ENCODE measurements at regions not wholly inside any gene's neighbourhood (a gene's known extent, or its start where the extent isn't known, plus 50 kb on each side); places are given as distances from the start of the nearest gene placed in this dataset.

DNA sequence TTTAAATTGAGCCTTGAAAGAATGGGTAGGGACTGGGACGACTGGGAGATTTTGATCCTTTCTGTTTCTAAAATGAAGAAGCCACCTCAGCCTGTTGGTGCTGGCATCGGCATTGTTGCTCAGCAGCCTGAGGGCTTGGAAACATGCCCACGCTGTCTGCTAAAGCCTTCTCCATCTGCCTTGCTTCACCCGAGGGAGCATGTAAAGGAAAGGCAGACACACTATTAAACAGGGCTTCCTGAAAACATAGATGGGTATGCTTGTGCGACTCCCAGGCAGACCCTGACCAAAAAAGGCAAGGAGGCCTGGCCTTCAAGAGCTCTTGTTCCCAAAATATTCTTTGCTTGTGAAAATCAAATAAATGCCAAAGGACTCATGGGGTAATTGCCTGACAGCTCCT, 84.2 kb upstream of the SLC4A7 start:
- H4K20me1 ChIP-seq (ENCODE audit: insufficient read depth, low read length), result no peaks in the 10 kb centered on the region
- Mint-ChIP-seq H3K27me3 (ENCODE audit: low read depth in 3 of 3) (peaks cover 0 to 2% (median 2%) of the 10 kb centered on the region in 3 donors), H3K9me3 (no peaks in the 10 kb centered on the region), H3K36me3 (no peaks in the 10 kb centered on the region), H3K27ac (peak overlapping the region in 1 of 7 donors; percentile 25), H3K4me3 (no peak overlapping the region), H3K4me1 (peaks cover 25% of the 10 kb centered on the region)
- H3K9me3 ChIP-seq (replicated peaks in 1 of 2; ENCODE audit: control insufficient read depth in 1 of 2, insufficient read depth in 1 of 2, low read length in 2 of 2), result no peaks in the 10 kb centered on the region
- no peak for DNase-seq
- H3K9ac ChIP-seq (ENCODE audit: insufficient read depth, low read length, poor library complexity, severe bottlenecking), result no peak overlapping the region
- no peak overlapping the region for H3K4me2 ChIP-seq (replicated peaks; ENCODE audit: extremely low read depth, low read length, poor library complexity, severe bottlenecking)
- peak overlapping the region; percentile 42 for H2AFZ ChIP-seq (ENCODE audit: insufficient read depth, low read depth, low read length, poor library complexity, severe bottlenecking)
- no peaks in the 10 kb centered on the region for H3K36me3 ChIP-seq (replicated peaks in 1 of 2; ENCODE audit: control insufficient read depth in 1 of 2, insufficient read depth in 2 of 2, low read length in 2 of 2)
- H3K27ac ChIP-seq (ENCODE audit: low read depth in 1 of 2, low read length in 2 of 2), result no peak overlapping the region
- H3K4me1 ChIP-seq (ENCODE audit: control insufficient read depth in 1 of 2, insufficient read depth in 2 of 2, low read length in 2 of 2), result peaks cover 14 to 25% of the 10 kb centered on the region in 2 donors
- H3K4me3 ChIP-seq (replicated peaks in 1 of 3; ENCODE audit: low read depth in 2 of 3, low read length in 3 of 3), result no peak overlapping the region
- 68% methylated on average over 5 of the region's 5 CpGs for WGBS (ENCODE audit: insufficient coverage)
- intact Hi-C loops (cut with micrococcal nuclease), result no loop called here
- H3K27me3 ChIP-seq (ENCODE audit: control insufficient read depth in 2 of 2, insufficient read depth in 2 of 2, low read length in 2 of 2), result no peaks in the 10 kb centered on the region
- TF ChIP-seq, protein P1, sequence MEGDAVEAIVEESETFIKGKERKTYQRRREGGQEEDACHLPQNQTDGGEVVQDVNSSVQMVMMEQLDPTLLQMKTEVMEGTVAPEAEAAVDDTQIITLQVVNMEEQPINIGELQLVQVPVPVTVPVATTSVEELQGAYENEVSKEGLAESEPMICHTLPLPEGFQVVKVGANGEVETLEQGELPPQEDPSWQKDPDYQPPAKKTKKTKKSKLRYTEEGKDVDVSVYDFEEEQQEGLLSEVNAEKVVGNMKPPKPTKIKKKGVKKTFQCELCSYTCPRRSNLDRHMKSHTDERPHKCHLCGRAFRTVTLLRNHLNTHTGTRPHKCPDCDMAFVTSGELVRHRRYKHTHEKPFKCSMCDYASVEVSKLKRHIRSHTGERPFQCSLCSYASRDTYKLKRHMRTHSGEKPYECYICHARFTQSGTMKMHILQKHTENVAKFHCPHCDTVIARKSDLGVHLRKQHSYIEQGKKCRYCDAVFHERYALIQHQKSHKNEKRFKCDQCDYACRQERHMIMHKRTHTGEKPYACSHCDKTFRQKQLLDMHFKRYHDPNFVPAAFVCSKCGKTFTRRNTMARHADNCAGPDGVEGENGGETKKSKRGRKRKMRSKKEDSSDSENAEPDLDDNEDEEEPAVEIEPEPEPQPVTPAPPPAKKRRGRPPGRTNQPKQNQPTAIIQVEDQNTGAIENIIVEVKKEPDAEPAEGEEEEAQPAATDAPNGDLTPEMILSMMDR (IDR thresholded peaks at IDR 0.05), result no peak
- no peaks in the 10 kb centered on the region for H3K79me2 ChIP-seq (ENCODE audit: insufficient read depth, low read length)

DNA sequence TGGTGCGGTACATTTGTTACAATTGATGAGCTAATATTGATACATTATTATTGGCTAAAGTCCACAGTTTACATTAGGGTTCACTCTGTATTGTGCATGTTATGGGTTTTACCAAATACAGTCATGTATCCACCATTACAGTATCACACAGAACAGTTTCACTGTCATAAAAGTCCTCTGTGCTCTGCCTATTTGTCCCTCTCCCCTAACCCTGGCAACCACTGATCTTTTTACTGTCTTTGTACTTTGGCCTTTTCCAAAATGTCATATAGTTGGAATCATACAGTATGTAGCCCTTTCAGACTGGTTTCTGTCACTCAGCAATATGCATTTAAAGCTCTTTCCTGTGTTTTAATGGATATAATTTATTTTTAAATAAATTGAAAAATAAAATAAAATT, 83.1 kb upstream of the SLC4A7 start:
- Mint-ChIP-seq H3K4me3 (peak overlapping the region in 1 of 2 donors; percentile 26), H3K36me3 (no peaks in the 10 kb centered on the region), H3K9me3 (no peaks in the 10 kb centered on the region), H3K27ac (no peak overlapping the region), H3K4me1 (peaks cover 28% of the 10 kb centered on the region), H3K27me3 (ENCODE audit: low read depth in 3 of 3) (peaks cover 0 to 4% (median 2%) of the 10 kb centered on the region in 3 donors)
- intact Hi-C loops (cut with micrococcal nuclease), result no loop called here
- Histone ChIP-seq H3K4me1 (ENCODE audit: control insufficient read depth in 1 of 2, insufficient read depth in 2 of 2, low read length in 2 of 2) (peaks cover 14 to 25% of the 10 kb centered on the region in 2 donors), H3K36me3 (replicated peaks in 1 of 2; ENCODE audit: control insufficient read depth in 1 of 2, insufficient read depth in 2 of 2, low read length in 2 of 2) (no peaks in the 10 kb centered on the region), H3K9me3 (replicated peaks in 1 of 2; ENCODE audit: control insufficient read depth in 1 of 2, insufficient read depth in 1 of 2, low read length in 2 of 2) (no peaks in the 10 kb centered on the region), H3K4me3 (replicated peaks in 1 of 3; ENCODE audit: low read depth in 2 of 3, low read length in 3 of 3) (no peak overlapping the region), H4K20me1 (ENCODE audit: insufficient read depth, low read length) (no peaks in the 10 kb centered on the region), H3K27me3 (ENCODE audit: control insufficient read depth in 2 of 2, insufficient read depth in 2 of 2, low read length in 2 of 2) (no peaks in the 10 kb centered on the region), H3K4me2 (replicated peaks; ENCODE audit: extremely low read depth, low read length, poor library complexity, severe bottlenecking) (no peak overlapping the region), H3K9ac (ENCODE audit: insufficient read depth, low read length, poor library complexity, severe bottlenecking) (no peak overlapping the region), H3K27ac (ENCODE audit: low read depth in 1 of 2, low read length in 2 of 2) (no peak overlapping the region), H2AFZ (ENCODE audit: insufficient read depth, low read depth, low read length, poor library complexity, severe bottlenecking) (no peak overlapping the region), H3K79me2 (ENCODE audit: insufficient read depth, low read length) (no peaks in the 10 kb centered on the region)
- WGBS (ENCODE audit: insufficient coverage), result no CpG with 5 or more reads among the region's 1 CpG
- TF ChIP-seq, protein P1 (IDR thresholded peaks at IDR 0.05), result no peak
- DNase-seq, result no peak
